IMR-90 (cell line): ENCODE measurements at regions not wholly inside any gene's neighbourhood (a gene's known extent, or its start where the extent isn't known, plus 50 kb on each side); places are given as distances from the start of the nearest gene placed in this dataset.

ENCODE experiments used
- ATAC-seq: fragments of 200-7000 bp; cut with Tn5 transposase; 2 replicates; pipeline ENCODE4 v1.9.1; 2020; ENCODE audit warnings: low read depth, mild to moderate bottlenecking, moderate library complexity
- BruUV-seq: library from RNA; stranded (reverse); fragments of 400-500 nt; replicated peaks from 2 replicates; lab custom pipeline; 2021; lab: Mats Ljungman, UMichigan
- CTCF ChIA-PET: fragments of 300-600 bp; formaldehyde crosslinking; extraction: SDS; loops from one replicate; lab custom pipeline; 2021; ENCODE audit warnings: antibody characterized with exemption; lab: Yijun Ruan, JAX
- POLR2A ChIA-PET: fragments of 300-600 bp; sonication (Branson Sonifier 250); formaldehyde crosslinking; loops from one replicate; lab custom pipeline; 2022; ENCODE audit warnings: antibody characterized with exemption; ENCODE audit not compliant: unreplicated experiment; lab: Charles Lee
- DNase-seq: peaks from one replicate; pipeline ENCODE4 v3.0.0; 2013
- H2AFZ ChIP-seq: replicated peaks from 2 replicates; pipeline ENCODE3; 2013; ENCODE audit warnings: low read length, mild to moderate bottlenecking; ENCODE audit not compliant: poor library complexity
- H2AK5ac ChIP-seq: 2 replicates; pipeline ENCODE4 v1.6.1; 2013; ENCODE audit warnings: low read depth, low read length, inconsistent platforms
- H2AK9ac ChIP-seq: replicated peaks from 2 replicates; pipeline ENCODE3; 2013; ENCODE audit warnings: mild to moderate bottlenecking, low read depth, low read length, moderate library complexity; ENCODE audit not compliant: poor library complexity
- H2BK120ac ChIP-seq: 2 replicates; pipeline ENCODE4 v1.6.1; 2013; ENCODE audit warnings: low read depth, low read length, inconsistent platforms
- H2BK15ac ChIP-seq: 3 replicates; pipeline ENCODE4 v1.6.1; 2013; ENCODE audit warnings: low read depth, low read length, inconsistent platforms
- H2BK20ac ChIP-seq: 2 replicates; pipeline ENCODE4 v1.6.1; 2013; ENCODE audit warnings: low read depth, mild to moderate bottlenecking, inconsistent platforms, low read length, moderate library complexity
- H2BK5ac ChIP-seq: 2 replicates; pipeline ENCODE4 v1.6.1; 2013; ENCODE audit warnings: mild to moderate bottlenecking, low read depth, low read length, inconsistent platforms; ENCODE audit not compliant: poor library complexity, severe bottlenecking
- H3K14ac ChIP-seq: replicated peaks from 2 replicates; pipeline ENCODE4 v1.6.1; 2013; ENCODE audit warnings: low read depth, low read length, inconsistent platforms
- H3K18ac ChIP-seq: 2 replicates; pipeline ENCODE4 v1.6.1; 2013; ENCODE audit warnings: low read depth, low read length, control low read depth
- H3K23ac ChIP-seq: 2 replicates; pipeline ENCODE4 v1.6.1; 2013; ENCODE audit warnings: low read depth, low read length, inconsistent platforms
- H3K27ac ChIP-seq: 2 replicates; pipeline ENCODE4 v1.5.1; 2013; ENCODE audit warnings: mild to moderate bottlenecking, control low read depth, low read length; ENCODE audit not compliant: insufficient read depth
- H3K27me3 ChIP-seq: 2 replicates; pipeline ENCODE4 v1.6.1; 2013; ENCODE audit warnings: low read length; ENCODE audit not compliant: control insufficient read depth, insufficient read depth
- H3K36me3 ChIP-seq: 2 replicates; pipeline ENCODE4 v1.6.1; 2013; ENCODE audit warnings: low read length, mixed read lengths; ENCODE audit not compliant: control insufficient read depth, insufficient read depth
- H3K4ac ChIP-seq: 2 replicates; pipeline ENCODE4 v1.6.1; 2013; ENCODE audit warnings: low read depth, low read length, inconsistent platforms
- H3K4me1 ChIP-seq: 2 replicates; pipeline ENCODE4 v1.6.1; 2013; ENCODE audit warnings: low read length, mixed read lengths; ENCODE audit not compliant: control insufficient read depth, insufficient read depth
- H3K4me2 ChIP-seq: 2 replicates; pipeline ENCODE4 v1.6.1; 2013; ENCODE audit warnings: low read depth, mild to moderate bottlenecking, control low read depth, low read length, moderate library complexity
- H3K4me3 ChIP-seq: 2 replicates; pipeline ENCODE4 v1.5.1; 2013; ENCODE audit warnings: low read depth, mild to moderate bottlenecking, control low read depth, low read length, moderate library complexity; ENCODE audit not compliant: insufficient read depth
- H3K56ac ChIP-seq: 2 replicates; pipeline ENCODE4 v1.6.1; 2013; ENCODE audit warnings: low read length, inconsistent platforms; ENCODE audit not compliant: insufficient read depth; ENCODE audit errors: extremely low read depth
- H3K79me1 ChIP-seq, 2 experiments: 2 replicates each; pipeline ENCODE4 v1.6.1; 2013; ENCODE audit warnings: low read length in 2 of 2, inconsistent platforms in 1 of 2, low read depth in 1 of 2
- H3K9ac ChIP-seq: 2 replicates; pipeline ENCODE4 v1.6.1; 2013; ENCODE audit warnings: low read depth, low read length, control low read depth
- H3K9me1 ChIP-seq: 2 replicates; pipeline ENCODE4 v1.6.1; 2013; ENCODE audit warnings: low read length, inconsistent platforms; ENCODE audit not compliant: insufficient read depth
- H3K9me3 ChIP-seq: 2 replicates; pipeline ENCODE4 v1.6.1; 2013; ENCODE audit warnings: low read length; ENCODE audit not compliant: control insufficient read depth, insufficient read depth
- H4K20me1 ChIP-seq: 2 replicates; pipeline ENCODE4 v1.6.1; 2013; ENCODE audit warnings: low read length, inconsistent platforms; ENCODE audit not compliant: insufficient read depth
- H4K5ac ChIP-seq: 2 replicates; pipeline ENCODE4 v1.6.1; 2013; ENCODE audit warnings: mild to moderate bottlenecking, low read depth, low read length, control low read depth
- H4K8ac ChIP-seq, 2 experiments: 2 replicates each; pipeline ENCODE4 v1.6.1; 2013; ENCODE audit warnings: low read depth in 2 of 2, low read length in 2 of 2, control low read depth in 1 of 2, inconsistent platforms in 1 of 2
- H4K91ac ChIP-seq: 2 replicates; pipeline ENCODE4 v1.6.1; 2013; ENCODE audit warnings: low read depth, low read length, inconsistent platforms; ENCODE audit not compliant: insufficient read depth
- BHLHE40 ChIP-seq: fragments of 150-350 bp; IDR thresholded peaks from 2 replicates; pipeline ENCODE4 v1.6.1; 2016; ENCODE audit warnings: mild to moderate bottlenecking, low read depth, low read length
- CEBPB ChIP-seq: IDR thresholded peaks from 2 replicates; pipeline ENCODE4 v1.6.1; 2012; ENCODE audit warnings: low read depth, low read length, improper control_type of control experiment
- CHD1 ChIP-seq: IDR thresholded peaks from 2 replicates; pipeline ENCODE4 v1.6.1; 2012; ENCODE audit warnings: low read depth, low read length, improper control_type of control experiment
- ELK1 ChIP-seq: fragments of 150-350 bp; IDR thresholded peaks from 2 replicates; pipeline ENCODE4 v1.6.1; 2016; ENCODE audit warnings: low read depth, mild to moderate bottlenecking, low read length, moderate library complexity, borderline replicate concordance
- MAFK ChIP-seq: IDR thresholded peaks from 2 replicates; pipeline ENCODE4 v1.6.1; 2012; ENCODE audit warnings: low read depth, low read length, improper control_type of control experiment
- MXI1 ChIP-seq: IDR thresholded peaks from 2 replicates; pipeline ENCODE4 v1.6.1; 2012; ENCODE audit warnings: low read depth, mild to moderate bottlenecking, low read length, moderate library complexity, borderline replicate concordance
- NFE2L2 ChIP-seq: fragments of 150-350 bp; IDR thresholded peaks from 2 replicates; pipeline ENCODE4 v1.6.1; 2016; ENCODE audit warnings: low read depth, mild to moderate bottlenecking, low read length
- POLR2A ChIP-seq: IDR thresholded peaks from 2 replicates; pipeline ENCODE4 v1.6.1; 2012; ENCODE audit warnings: mild to moderate bottlenecking, low read depth, low read length
- RAD21 ChIP-seq: IDR thresholded peaks from 2 replicates; pipeline ENCODE4 v1.6.1; 2012; ENCODE audit warnings: low read length, improper control_type of control experiment
- RFX5 ChIP-seq: IDR thresholded peaks from 2 replicates; pipeline ENCODE4 v1.8.0; 2012; ENCODE audit warnings: low read depth, mild to moderate bottlenecking, low read length, moderate library complexity
- SMC3 ChIP-seq: fragments of 150-350 bp; IDR thresholded peaks from 2 replicates; pipeline ENCODE4 v1.6.1; 2016; ENCODE audit warnings: low read depth, mild to moderate bottlenecking, antibody characterized with exemption, low read length, moderate library complexity
- dilution Hi-C: fragments of 300-500 bp; cut with HindIII; formaldehyde crosslinking; loops from one replicate; pipeline ENCODE4 v1.14.3; 2018; ENCODE audit warnings: low sequenced_read_pairs; ENCODE audit not compliant: unreplicated experiment
- in situ Hi-C: fragments of 300-500 bp; cut with MboI; formaldehyde crosslinking; loops from 3 replicates; pipeline ENCODE4 v1.14.3; 2019; ENCODE audit warnings: low sequenced_read_pairs, inconsistent platforms, mixed read lengths
- intact Hi-C: fragments of 100-400 bp; cut with micrococcal nuclease; formaldehyde crosslinking; loops from 2 replicates; pipeline ENCODE4 v1.10.0; 2022
- TF ChIP-seq, protein P1 (sequence below): conservative IDR thresholded peaks from 2 replicates; pipeline ENCODE4 v1.5.1; 2012; ENCODE audit warnings: mild to moderate bottlenecking, low read depth, low read length, improper control_type of control experiment

GRCh38 chr1:194829492-194829891 lies 1643.1 kb upstream of the B3GALT2 start:
- Histone ChIP-seq H2AK5ac (no peak overlapping the region), H2BK15ac (no peak overlapping the region), H3K4me3 (no peak overlapping the region), H3K4me1 (no peaks in the 10 kb centered on the region), H3K4ac (no peak overlapping the region), H3K9me3 (no peaks in the 10 kb centered on the region), H2BK5ac (no peak overlapping the region), H3K36me3 (no peaks in the 10 kb centered on the region), H3K9me1 (no peaks in the 10 kb centered on the region), H2BK120ac (no peak overlapping the region), H3K27ac (no peak overlapping the region), H3K14ac (no peak overlapping the region), H4K20me1 (no peaks in the 10 kb centered on the region), H3K27me3 (no peaks in the 10 kb centered on the region), H2BK20ac (no peak overlapping the region), H3K56ac (no peak overlapping the region), H3K9ac (no peak overlapping the region), H3K23ac (no peak overlapping the region), H4K91ac (no peak overlapping the region), H3K4me2 (no peak overlapping the region), H2AK9ac (no peak overlapping the region), H3K79me1 (no peaks in the 10 kb centered on the region), H3K18ac (no peak overlapping the region), H4K8ac (no peak overlapping the region), H2AFZ (no peak overlapping the region), H4K5ac (no peak overlapping the region)
- in situ Hi-C loops (no loop called here), dilution Hi-C loops (no loop called here), intact Hi-C loops (no loop called here)
- no peak for ATAC-seq
- POLR2A ChIA-PET: no interaction called here
- TF ChIP-seq CHD1: no peak
- no peak for TF ChIP-seq SMC3
- TF ChIP-seq MAFK: no peak
- no peak for TF ChIP-seq RFX5
- TF ChIP-seq RAD21: no peak
- TF ChIP-seq, protein P1, sequence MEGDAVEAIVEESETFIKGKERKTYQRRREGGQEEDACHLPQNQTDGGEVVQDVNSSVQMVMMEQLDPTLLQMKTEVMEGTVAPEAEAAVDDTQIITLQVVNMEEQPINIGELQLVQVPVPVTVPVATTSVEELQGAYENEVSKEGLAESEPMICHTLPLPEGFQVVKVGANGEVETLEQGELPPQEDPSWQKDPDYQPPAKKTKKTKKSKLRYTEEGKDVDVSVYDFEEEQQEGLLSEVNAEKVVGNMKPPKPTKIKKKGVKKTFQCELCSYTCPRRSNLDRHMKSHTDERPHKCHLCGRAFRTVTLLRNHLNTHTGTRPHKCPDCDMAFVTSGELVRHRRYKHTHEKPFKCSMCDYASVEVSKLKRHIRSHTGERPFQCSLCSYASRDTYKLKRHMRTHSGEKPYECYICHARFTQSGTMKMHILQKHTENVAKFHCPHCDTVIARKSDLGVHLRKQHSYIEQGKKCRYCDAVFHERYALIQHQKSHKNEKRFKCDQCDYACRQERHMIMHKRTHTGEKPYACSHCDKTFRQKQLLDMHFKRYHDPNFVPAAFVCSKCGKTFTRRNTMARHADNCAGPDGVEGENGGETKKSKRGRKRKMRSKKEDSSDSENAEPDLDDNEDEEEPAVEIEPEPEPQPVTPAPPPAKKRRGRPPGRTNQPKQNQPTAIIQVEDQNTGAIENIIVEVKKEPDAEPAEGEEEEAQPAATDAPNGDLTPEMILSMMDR: no peak
- no peak for TF ChIP-seq POLR2A
- TF ChIP-seq BHLHE40: no peak
- TF ChIP-seq CEBPB: no peak
- no peak for TF ChIP-seq ELK1
- TF ChIP-seq MXI1: no peak
- TF ChIP-seq NFE2L2: no peak
- CTCF ChIA-PET: no interaction called here
- DNase-seq: peak; percentile 16
- no TSS peak for BruUV-seq
